AG09319 (cell line): ENCODE measurements at regions not wholly inside any gene's neighbourhood (a gene's known extent, or its start where the extent isn't known, plus 50 kb on each side); places are given as distances from the start of the nearest gene placed in this dataset.
"Not testable (repeated sequence)": the region's sequence is repeated elsewhere in the genome, so short reads cannot be mapped to it uniquely, and the experiment has no call there.

Source experiments
- DNase-seq: peaks from one replicate; pipeline ENCODE4 v3.0.0-alpha.2; 2010; ENCODE audit warnings: low read depth; ENCODE audit errors: extremely low read depth
- CTCF ChIP-seq: IDR thresholded peaks from 2 replicates; pipeline ENCODE4 v1.5.1; 2011; ENCODE audit warnings: low read depth, mild to moderate bottlenecking, inconsistent platforms, low read length, moderate library complexity

GRCh38 chr9:78172610-78173009 lies 63.3 kb upstream of the CEP78 start:
- not testable (repeated sequence) for DNase-seq

- TF ChIP-seq CTCF: no peak
- no peak for DNase-seq
Observed at GRCh38 chr9:78171651-78172050, 64.2 kb upstream of the CEP78 start.

- TF ChIP-seq CTCF: no peak
- no peak for DNase-seq
Observed at GRCh38 chr9:78169125-78169524, 66.8 kb upstream of the CEP78 start.

DNA sequence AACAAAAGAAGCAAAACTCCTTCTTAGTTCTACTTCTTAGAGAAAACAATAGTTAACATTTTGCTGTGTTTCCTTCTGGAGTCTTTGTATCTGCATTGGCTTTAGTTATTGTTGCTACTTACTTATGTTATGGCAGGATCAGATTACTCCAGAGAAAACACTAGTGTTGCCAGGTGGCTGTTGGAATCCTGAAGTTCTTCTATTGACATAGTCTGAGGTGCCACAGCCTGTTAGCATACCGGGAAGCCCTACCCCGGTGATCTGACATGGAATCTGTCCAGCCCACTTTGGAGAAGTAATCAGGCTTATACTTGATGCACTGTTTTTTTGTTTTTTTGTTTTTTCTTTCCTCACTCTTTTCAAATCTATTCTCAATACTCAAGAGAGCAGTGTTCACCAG lies 68.5 kb upstream of the CEP78 start:
- no peak for TF ChIP-seq CTCF
- no peak for DNase-seq

GRCh38 chr9:78163834-78164233 lies 72.0 kb upstream of the CEP78 start:
- TF ChIP-seq CTCF: no peak
- DNase-seq: no peak

DNA sequence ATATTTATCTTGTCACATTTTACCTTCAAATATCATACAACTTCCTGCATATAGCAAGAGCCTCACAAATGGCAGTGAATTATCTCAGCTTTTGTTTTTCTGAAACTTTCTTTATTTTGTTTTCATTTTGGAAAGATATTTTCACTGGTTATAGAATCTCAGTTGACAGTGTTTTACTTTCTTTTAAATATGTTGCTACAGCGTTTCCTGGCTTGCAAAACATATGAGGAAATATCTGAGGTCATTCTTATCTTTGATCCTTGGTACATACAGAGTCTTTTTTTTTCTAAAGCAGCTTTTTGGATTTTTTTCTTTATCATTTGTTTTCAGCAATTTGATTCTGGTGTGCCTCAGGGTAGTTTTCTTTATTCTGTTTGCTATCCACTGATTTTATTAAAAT lies 77.6 kb upstream of the CEP78 start:
- no peak for TF ChIP-seq CTCF
- DNase-seq: no peak

- TF ChIP-seq CTCF: no peak
- no peak for DNase-seq
Observed at GRCh38 chr9:78150983-78151356, 84.9 kb upstream of the CEP78 start.

DNA sequence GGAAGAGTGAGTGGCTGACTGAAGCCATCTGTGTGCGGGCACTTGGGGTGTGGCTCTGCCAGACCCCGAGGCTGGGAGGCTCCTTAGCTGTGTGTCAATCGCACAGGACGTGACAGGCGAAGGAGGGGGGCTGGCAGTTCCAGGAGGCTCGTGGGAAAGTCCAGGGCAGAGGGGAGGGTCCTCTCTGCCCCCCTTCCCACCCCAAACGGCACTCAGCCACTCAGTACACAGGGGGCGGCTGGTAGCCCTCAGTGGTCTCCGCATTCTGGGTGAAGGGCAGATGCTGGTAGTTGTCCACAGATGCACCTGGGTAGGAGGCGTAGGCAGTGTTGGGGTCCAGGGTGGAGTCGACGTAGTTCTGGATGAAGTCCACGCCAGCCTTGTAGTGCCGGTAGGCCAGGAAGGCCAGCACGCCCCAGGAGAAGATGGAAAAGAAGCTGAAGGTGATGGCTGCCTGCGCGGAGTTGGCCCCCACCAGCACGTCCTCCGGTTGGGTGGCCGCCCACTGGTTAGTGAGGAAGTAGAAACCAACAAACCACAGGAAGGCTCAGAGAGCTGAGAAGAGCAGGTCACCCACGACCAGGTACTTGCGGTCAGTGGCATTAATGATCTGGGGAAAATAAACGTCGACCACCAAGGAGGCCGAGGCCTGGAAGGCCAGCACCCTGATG lies 85.4 kb upstream of the CEP78 start:
- no peak for DNase-seq
- TF ChIP-seq CTCF: no peak
